Bronchial epithelial cell (primary cell): ENCODE measurements at regions not wholly inside any gene's neighbourhood (a gene's known extent, or its start where the extent isn't known, plus 50 kb on each side); places are given as distances from the start of the nearest gene placed in this dataset.
"Not testable (repeated sequence)": the region's sequence is repeated elsewhere in the genome, so short reads cannot be mapped to it uniquely, and the experiment has no call there.

Experiments
- DNase-seq: peaks from one replicate; pipeline ENCODE4 v3.0.0-alpha.2; 2010; ENCODE audit warnings: low read depth
- FAIRE-seq: peaks from 2 replicates; lab custom pipeline; 2011; peaks lifted over from hg19 to GRCh38; lab: Jason Lieb, UNC
- H3K27me3 ChIP-seq: 2 replicates; pipeline ENCODE4 v1.5.1; 2011; ENCODE audit warnings: low read length; ENCODE audit not compliant: control insufficient read depth, insufficient read depth
- H3K36me3 ChIP-seq: 2 replicates; pipeline ENCODE4 v1.5.1; 2011; ENCODE audit warnings: low read length; ENCODE audit not compliant: control insufficient read depth, insufficient read depth
- H3K4me3 ChIP-seq: 2 replicates; pipeline ENCODE4 v1.5.1; 2011; ENCODE audit warnings: mild to moderate bottlenecking, low read depth, low read length, control low read depth
- TF ChIP-seq, protein P1 (sequence below): IDR thresholded peaks from 2 replicates; pipeline ENCODE4 v1.5.1; 2011; ENCODE audit warnings: mild to moderate bottlenecking, moderate library complexity, low read length, control low read depth, inconsistent platforms; ENCODE audit not compliant: insufficient read depth, severe bottlenecking

DNA sequence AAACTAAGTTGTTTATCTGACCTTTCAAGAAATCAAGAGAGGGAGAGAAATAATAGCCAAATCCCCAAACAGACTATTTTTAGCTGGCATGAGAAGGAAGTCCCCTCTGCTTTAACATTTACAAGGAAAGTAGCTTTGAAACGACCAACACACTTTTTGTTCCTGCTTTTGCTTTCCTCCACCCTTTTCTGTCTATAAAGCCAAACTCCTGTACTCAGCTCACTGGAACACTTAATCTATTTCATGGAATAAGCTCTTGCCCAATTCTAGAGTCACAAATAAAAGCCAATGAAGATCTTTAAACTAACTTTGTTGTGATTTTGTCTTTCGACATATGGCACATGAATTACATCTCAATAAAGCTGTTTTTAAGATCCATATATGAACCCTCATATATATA, 86.8 kb upstream of the CCDC71L start:
- TF ChIP-seq, protein P1, sequence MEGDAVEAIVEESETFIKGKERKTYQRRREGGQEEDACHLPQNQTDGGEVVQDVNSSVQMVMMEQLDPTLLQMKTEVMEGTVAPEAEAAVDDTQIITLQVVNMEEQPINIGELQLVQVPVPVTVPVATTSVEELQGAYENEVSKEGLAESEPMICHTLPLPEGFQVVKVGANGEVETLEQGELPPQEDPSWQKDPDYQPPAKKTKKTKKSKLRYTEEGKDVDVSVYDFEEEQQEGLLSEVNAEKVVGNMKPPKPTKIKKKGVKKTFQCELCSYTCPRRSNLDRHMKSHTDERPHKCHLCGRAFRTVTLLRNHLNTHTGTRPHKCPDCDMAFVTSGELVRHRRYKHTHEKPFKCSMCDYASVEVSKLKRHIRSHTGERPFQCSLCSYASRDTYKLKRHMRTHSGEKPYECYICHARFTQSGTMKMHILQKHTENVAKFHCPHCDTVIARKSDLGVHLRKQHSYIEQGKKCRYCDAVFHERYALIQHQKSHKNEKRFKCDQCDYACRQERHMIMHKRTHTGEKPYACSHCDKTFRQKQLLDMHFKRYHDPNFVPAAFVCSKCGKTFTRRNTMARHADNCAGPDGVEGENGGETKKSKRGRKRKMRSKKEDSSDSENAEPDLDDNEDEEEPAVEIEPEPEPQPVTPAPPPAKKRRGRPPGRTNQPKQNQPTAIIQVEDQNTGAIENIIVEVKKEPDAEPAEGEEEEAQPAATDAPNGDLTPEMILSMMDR, result no peak
- no peak overlapping the region for H3K4me3 ChIP-seq
- no peaks in the 10 kb centered on the region for H3K27me3 ChIP-seq
- no peaks in the 10 kb centered on the region for H3K36me3 ChIP-seq
- DNase-seq, result no peak
- no peak for FAIRE-seq

DNA sequence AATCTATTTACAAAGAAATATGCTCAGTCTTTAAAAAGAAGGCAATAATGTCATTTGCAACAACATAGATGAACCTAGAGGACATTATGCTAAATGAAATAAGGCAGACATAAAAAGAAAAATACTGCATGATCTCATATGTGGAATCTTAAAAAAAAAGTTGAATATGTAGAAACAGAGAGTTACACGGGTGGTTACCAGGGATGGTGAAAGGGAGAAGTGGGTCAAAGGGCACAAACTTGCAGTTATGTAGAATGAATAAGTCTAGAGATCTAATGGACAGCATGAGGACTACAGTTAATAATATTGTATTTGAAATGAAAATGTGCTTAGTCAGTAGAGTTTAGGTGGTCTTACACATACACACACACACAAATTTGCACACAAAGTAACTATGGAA, 88.2 kb upstream of the CCDC71L start:
- DNase-seq (no peak), FAIRE-seq (no peak)
- no peaks in the 10 kb centered on the region for H3K27me3 ChIP-seq
- TF ChIP-seq, protein P1, result no peak
- H3K36me3 ChIP-seq, result no peaks in the 10 kb centered on the region
- H3K4me3 ChIP-seq, result no peak overlapping the region

DNA sequence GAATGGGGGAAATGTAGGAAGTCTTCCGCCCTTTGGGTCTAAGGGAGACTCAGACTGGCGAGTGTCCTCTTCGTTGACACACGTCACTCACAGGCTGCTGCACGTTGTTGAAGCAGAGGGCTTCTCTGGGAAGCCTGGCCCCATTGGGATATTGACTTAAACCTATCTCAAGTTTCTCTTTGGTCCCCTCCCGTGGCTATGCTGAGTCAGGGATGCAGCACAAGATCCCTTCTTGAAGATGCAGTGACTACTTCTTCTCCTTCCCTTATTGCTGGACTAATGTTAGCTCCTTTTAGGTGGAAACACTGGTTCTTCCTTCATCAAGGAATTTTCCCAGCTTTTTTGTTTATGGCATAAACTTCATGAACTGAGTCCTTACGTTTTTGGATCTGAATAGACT, 89.8 kb upstream of the CCDC71L start:
- TF ChIP-seq, protein P1, result no peak
- FAIRE-seq, result no peak
- H3K27me3 ChIP-seq, result no peaks in the 10 kb centered on the region
- no peak overlapping the region for H3K4me3 ChIP-seq
- no peak for DNase-seq
- H3K36me3 ChIP-seq, result no peaks in the 10 kb centered on the region

DNA sequence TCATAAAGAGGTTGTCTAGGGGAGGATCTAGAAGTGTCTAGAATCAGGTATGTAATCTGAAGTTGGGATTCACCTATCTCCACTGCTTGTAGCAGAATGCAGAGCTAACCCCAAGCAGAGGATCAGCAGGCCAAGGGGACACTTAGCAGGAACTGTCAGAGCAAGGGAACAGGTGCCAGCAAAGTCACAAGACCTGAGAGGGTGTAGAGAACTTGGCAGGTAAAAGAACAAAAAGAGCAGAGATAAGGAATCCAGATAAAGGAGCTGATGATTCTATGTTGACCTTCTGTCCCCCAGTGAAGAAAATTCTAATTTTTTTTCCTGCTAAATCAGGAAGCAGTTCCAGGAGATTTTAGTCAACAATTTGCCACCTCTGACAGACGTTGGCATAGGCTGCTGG, 91.4 kb upstream of the CCDC71L start:
- DNase-seq (no peak), FAIRE-seq (no peak)
- TF ChIP-seq, protein P1, result no peak
- Histone ChIP-seq H3K27me3 (no peaks in the 10 kb centered on the region), H3K4me3 (no peak overlapping the region), H3K36me3 (no peaks in the 10 kb centered on the region)

DNA sequence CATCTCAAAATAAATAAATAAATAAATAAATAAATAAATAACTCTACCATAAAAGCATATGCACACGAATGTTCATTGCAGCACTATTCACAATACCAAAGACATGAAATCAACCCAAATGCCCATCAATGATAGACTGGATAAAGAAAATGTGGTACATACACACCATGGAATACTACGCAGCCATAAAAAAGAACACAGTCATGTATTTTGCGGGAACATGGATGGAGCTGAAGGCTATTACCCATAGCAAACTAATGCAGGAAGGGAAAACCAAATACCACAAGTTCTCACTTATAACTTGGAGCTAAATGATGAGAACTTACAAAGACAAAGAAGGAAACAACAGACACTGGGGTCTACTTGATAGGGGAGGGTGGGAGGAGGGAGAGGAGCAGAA, 94.1 kb upstream of the CCDC71L start:
- not testable (repeated sequence) for H3K4me3 ChIP-seq, DNase-seq, H3K36me3 ChIP-seq, H3K27me3 ChIP-seq, FAIRE-seq

DNA sequence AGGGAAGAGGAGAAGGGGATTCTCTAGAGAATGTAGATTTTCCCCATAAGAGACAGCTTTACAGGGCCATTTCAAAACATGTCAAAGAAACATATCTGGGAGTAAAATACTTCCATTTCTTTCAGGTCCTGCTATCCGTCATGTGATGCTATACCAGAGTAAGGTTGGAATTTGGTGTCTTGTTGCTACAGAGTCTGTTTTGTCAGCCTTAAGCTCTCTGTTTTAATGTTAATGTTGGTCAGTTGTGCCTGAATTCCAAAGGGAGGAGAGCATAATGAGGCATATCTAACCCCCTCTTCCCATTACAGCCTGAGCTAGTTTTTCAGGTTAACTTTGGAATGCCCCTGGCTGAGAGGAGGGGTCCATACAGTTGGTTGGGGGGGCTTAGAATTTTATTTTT, 94.7 kb upstream of the CCDC71L start:
- Histone ChIP-seq H3K27me3 (no peaks in the 10 kb centered on the region), H3K36me3 (no peaks in the 10 kb centered on the region), H3K4me3 (no peak overlapping the region)
- FAIRE-seq (no peak), DNase-seq (no peak)
- TF ChIP-seq, protein P1, result no peak
